Hepatocyte (in vitro differentiated cells): ENCODE measurements at regions not wholly inside any gene's neighbourhood (a gene's known extent, or its start where the extent isn't known, plus 50 kb on each side); places are given as distances from the start of the nearest gene placed in this dataset.

Experiments used
- DNase-seq: peaks from one replicate; pipeline ENCODE4 v3.0.0-alpha.2; 2016; ENCODE audit warnings: low spot score
- H2AFZ ChIP-seq: fragments of 200-600 bp; sonication (generic); 2 replicates; pipeline ENCODE4 v1.6.0; 2016; ENCODE audit warnings: antibody characterized with exemption, mild to moderate bottlenecking
- H3K27ac ChIP-seq: fragments of 200-600 bp; sonication (generic); 2 replicates; pipeline ENCODE4 v1.5.1; 2016; ENCODE audit warnings: mild to moderate bottlenecking
- H3K27me3 ChIP-seq: fragments of 200-600 bp; sonication (generic); 2 replicates; pipeline ENCODE4 v1.6.1; 2016
- H3K36me3 ChIP-seq: fragments of 200-600 bp; sonication (generic); replicated peaks from 2 replicates; pipeline ENCODE4 v1.5.1; 2016; ENCODE audit warnings: low read depth; ENCODE audit not compliant: insufficient read depth
- H3K4me1 ChIP-seq: fragments of 200-600 bp; sonication (generic); 2 replicates; pipeline ENCODE4 v1.5.1; 2016; ENCODE audit warnings: mild to moderate bottlenecking, moderate library complexity; ENCODE audit not compliant: insufficient read depth
- H3K4me2 ChIP-seq: fragments of 200-600 bp; sonication (generic); 2 replicates; pipeline ENCODE4 v1.6.0; 2016
- H3K4me3 ChIP-seq: fragments of 200-600 bp; sonication (generic); 2 replicates; pipeline ENCODE4 v1.5.1; 2016; ENCODE audit warnings: mild to moderate bottlenecking
- H3K79me2 ChIP-seq: fragments of 200-600 bp; sonication (generic); 2 replicates; pipeline ENCODE4 v1.6.0; 2017; ENCODE audit warnings: mild to moderate bottlenecking
- H3K9me2 ChIP-seq: fragments of 200-600 bp; sonication (generic); replicated peaks from 2 replicates; pipeline ENCODE4 v1.6.0; 2017; ENCODE audit warnings: mild to moderate bottlenecking; ENCODE audit not compliant: insufficient read depth
- H3K9me3 ChIP-seq: fragments of 200-600 bp; sonication (generic); 2 replicates; pipeline ENCODE4 v1.5.1; 2016; ENCODE audit warnings: low read depth, mild to moderate bottlenecking
- H4K20me1 ChIP-seq: fragments of 200-600 bp; sonication (generic); 2 replicates; pipeline ENCODE4 v1.6.0; 2016; ENCODE audit warnings: mild to moderate bottlenecking; ENCODE audit not compliant: insufficient read depth, poor library complexity, severe bottlenecking
- EZH2 ChIP-seq: fragments of 200-600 bp; sonication (generic); IDR thresholded peaks from 2 replicates; pipeline ENCODE4 v1.6.1; 2016; ENCODE audit warnings: antibody characterized with exemption, mild to moderate bottlenecking, borderline replicate concordance
- EZH2phosphoT487 ChIP-seq: fragments of 200-600 bp; sonication (generic); IDR thresholded peaks from one replicate; pipeline ENCODE4 v1.6.1; 2018; ENCODE audit warnings: antibody characterized with exemption, mild to moderate bottlenecking, low read depth, moderate library complexity; ENCODE audit not compliant: unreplicated experiment, severe bottlenecking
- WGBS: methylation state at CpG from one replicate; pipeline ENCODE4 v1.1.6; 2016; ENCODE audit warnings: low lambda C conversion rate; ENCODE audit errors: missing lambda C conversion rate; 5-methylcytosine and 5-hydroxymethylcytosine counted together
- TF ChIP-seq, protein P1 (sequence below): fragments of 200-600 bp; sonication (generic); IDR thresholded peaks from 2 replicates; pipeline ENCODE4 v1.5.1; 2016; ENCODE audit warnings: antibody characterized with exemption, mild to moderate bottlenecking; ENCODE audit not compliant: poor library complexity

DNA sequence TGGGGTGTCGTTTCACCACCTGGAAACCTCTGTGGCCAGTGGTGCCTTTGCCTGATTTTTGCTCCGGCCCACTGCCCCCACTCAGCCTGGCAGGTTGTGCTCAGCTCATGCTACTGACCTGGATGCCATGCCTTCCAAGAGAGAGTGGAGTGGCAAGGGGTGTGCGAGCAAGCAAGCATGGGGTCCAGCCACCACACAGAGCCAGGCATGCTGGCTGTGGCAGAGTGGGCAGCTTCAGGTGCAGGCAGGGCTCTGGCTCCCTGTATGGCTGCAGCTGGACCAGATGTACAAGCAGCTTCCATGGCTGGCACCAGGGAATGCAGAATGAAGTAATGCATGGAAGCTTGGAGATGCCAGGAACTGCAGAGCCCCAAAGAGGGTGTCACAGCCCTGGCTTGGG, 620.5 kb upstream of the SETBP1 start:
- no peak overlapping the region for H2AFZ ChIP-seq
- H3K4me1 ChIP-seq, result no peaks in the 10 kb centered on the region
- no peak overlapping the region for H3K4me2 ChIP-seq
- TF ChIP-seq, protein P1, sequence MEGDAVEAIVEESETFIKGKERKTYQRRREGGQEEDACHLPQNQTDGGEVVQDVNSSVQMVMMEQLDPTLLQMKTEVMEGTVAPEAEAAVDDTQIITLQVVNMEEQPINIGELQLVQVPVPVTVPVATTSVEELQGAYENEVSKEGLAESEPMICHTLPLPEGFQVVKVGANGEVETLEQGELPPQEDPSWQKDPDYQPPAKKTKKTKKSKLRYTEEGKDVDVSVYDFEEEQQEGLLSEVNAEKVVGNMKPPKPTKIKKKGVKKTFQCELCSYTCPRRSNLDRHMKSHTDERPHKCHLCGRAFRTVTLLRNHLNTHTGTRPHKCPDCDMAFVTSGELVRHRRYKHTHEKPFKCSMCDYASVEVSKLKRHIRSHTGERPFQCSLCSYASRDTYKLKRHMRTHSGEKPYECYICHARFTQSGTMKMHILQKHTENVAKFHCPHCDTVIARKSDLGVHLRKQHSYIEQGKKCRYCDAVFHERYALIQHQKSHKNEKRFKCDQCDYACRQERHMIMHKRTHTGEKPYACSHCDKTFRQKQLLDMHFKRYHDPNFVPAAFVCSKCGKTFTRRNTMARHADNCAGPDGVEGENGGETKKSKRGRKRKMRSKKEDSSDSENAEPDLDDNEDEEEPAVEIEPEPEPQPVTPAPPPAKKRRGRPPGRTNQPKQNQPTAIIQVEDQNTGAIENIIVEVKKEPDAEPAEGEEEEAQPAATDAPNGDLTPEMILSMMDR, result no peak
- TF ChIP-seq EZH2 (no peak), EZH2phosphoT487 (no peak)
- H3K36me3 ChIP-seq, result no peaks in the 10 kb centered on the region
- H3K27me3 ChIP-seq, result no peaks in the 10 kb centered on the region
- H3K27ac ChIP-seq, result no peak overlapping the region
- DNase-seq, result no peak
- H3K9me2 ChIP-seq, result no peaks in the 10 kb centered on the region
- H3K79me2 ChIP-seq, result no peaks in the 10 kb centered on the region
- 93% methylated on average over 3 of the region's 3 CpGs for WGBS
- no peaks in the 10 kb centered on the region for H3K9me3 ChIP-seq
- H4K20me1 ChIP-seq, result no peaks in the 10 kb centered on the region
- no peak overlapping the region for H3K4me3 ChIP-seq

DNA sequence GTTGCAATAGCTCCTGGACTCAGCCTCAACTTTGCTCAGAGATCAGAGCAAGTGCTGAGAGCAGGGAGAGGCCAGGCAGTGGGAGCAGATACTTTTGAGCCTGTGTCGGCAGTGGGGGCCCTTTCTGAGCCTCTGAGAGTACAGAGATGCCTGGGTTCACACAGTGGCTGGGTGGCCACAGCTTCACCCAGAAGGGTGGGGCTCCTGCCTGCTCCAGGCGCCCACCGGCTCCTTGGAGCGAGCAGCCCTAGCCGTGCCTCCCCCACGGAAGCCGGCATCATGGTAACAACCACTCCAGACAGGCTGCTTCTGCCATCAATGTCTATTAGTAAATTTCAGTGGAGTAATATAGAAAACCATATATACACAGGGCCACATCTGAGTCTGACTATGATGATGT, 619.2 kb upstream of the SETBP1 start:
- Histone ChIP-seq H3K4me3 (no peak overlapping the region), H3K36me3 (no peaks in the 10 kb centered on the region), H3K9me2 (no peaks in the 10 kb centered on the region), H3K79me2 (no peaks in the 10 kb centered on the region), H3K27me3 (no peaks in the 10 kb centered on the region), H2AFZ (no peak overlapping the region), H3K4me1 (no peaks in the 10 kb centered on the region), H3K4me2 (no peak overlapping the region), H3K9me3 (no peaks in the 10 kb centered on the region), H4K20me1 (no peaks in the 10 kb centered on the region), H3K27ac (no peak overlapping the region)
- DNase-seq, result no peak
- TF ChIP-seq, protein P1, result no peak
- TF ChIP-seq EZH2phosphoT487, result no peak
- WGBS, result 94% methylated on average over 7 of the region's 7 CpGs

DNA sequence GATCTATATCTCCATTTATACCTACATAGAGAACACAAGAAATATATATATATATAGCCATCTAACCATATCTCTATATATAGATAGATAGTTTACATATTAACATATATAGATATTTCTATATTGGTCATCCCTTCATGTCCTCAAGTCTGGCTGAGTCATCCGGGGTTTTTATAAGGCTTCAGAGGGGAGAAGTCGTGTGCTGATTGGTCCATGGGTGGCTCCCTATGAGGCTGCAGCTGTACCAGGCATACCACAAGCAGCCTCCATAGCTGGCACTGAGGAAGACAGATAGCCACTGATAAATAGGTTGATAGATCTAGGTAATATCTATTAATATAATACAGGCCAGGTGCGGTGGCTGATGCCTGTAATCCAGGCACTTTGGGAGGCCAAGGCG, 618.3 kb upstream of the SETBP1 start:
- Histone ChIP-seq H2AFZ (no peak overlapping the region), H3K9me3 (no peaks in the 10 kb centered on the region), H4K20me1 (no peaks in the 10 kb centered on the region), H3K4me3 (no peak overlapping the region), H3K4me2 (no peak overlapping the region), H3K4me1 (no peaks in the 10 kb centered on the region), H3K79me2 (no peaks in the 10 kb centered on the region), H3K9me2 (no peaks in the 10 kb centered on the region), H3K27ac (no peak overlapping the region), H3K36me3 (no peaks in the 10 kb centered on the region), H3K27me3 (no peaks in the 10 kb centered on the region)
- no peak for TF ChIP-seq EZH2phosphoT487
- no peak for TF ChIP-seq EZH2
- TF ChIP-seq, protein P1, result no peak
- no peak for DNase-seq
- 95% methylated on average over 4 of the region's 4 CpGs for whole genome bisulfite sequencing

DNA sequence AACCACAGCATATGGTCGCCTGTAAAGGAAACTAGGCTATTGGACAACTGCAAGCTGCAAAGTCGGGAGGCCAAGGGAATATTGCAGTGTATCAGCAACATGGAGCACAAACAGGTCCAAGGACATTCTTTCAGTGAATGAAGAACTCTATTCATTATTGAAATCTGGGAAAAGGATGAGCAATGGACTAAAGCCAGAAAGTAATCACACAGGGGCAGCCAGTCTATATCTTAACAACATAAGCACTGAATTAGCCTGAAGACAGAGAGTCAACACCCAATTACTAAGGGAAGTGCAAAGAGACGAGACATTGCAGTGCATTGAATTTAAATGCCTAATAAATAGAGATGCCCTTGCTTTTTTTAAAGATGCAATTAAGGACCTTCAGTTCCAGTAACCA, 615.5 kb upstream of the SETBP1 start:
- 69% methylated on average over 3 of the region's 3 CpGs for WGBS
- no peak overlapping the region for H3K27ac ChIP-seq
- no peaks in the 10 kb centered on the region for H3K36me3 ChIP-seq
- H3K9me3 ChIP-seq, result no peaks in the 10 kb centered on the region
- H3K4me3 ChIP-seq, result no peak overlapping the region
- no peaks in the 10 kb centered on the region for H3K9me2 ChIP-seq
- H4K20me1 ChIP-seq, result no peaks in the 10 kb centered on the region
- H3K27me3 ChIP-seq, result no peaks in the 10 kb centered on the region
- DNase-seq, result no peak
- no peak overlapping the region for H2AFZ ChIP-seq
- H3K4me1 ChIP-seq, result no peaks in the 10 kb centered on the region
- no peak for TF ChIP-seq EZH2phosphoT487
- TF ChIP-seq, protein P1, result no peak
- no peak for TF ChIP-seq EZH2
- no peak overlapping the region for H3K4me2 ChIP-seq
- H3K79me2 ChIP-seq, result no peaks in the 10 kb centered on the region
